Glomerular endothelial cell (primary cell): ENCODE measurements at regions not wholly inside any gene's neighbourhood (a gene's known extent, or its start where the extent isn't known, plus 50 kb on each side); places are given as distances from the start of the nearest gene placed in this dataset.

Source experiments
- DNase-seq: peaks from one replicate; pipeline ENCODE4 v3.0.0-alpha.2; 2011; ENCODE audit warnings: low read depth, low spot score; ENCODE audit errors: extremely low read depth

DNA sequence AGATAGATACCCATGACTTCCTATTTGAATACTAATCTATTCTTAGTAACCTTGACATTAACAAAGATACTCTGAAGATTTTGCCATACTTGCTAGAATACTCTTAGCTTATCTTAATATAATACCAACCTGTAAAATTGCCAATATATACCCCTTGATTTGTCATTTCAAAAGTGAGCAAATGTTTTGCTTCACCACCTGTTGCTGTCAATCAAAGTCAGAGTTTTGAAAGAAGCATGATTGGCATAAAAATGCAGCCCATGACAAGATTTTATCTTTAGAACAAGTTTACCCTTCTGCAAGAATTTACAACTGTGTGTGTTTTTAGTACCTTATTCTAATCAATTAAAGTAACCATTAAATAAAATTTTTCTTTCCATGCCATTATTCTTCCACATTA, 236.2 kb downstream of the TBX18 start:
- DNase-seq, result no peak

DNA sequence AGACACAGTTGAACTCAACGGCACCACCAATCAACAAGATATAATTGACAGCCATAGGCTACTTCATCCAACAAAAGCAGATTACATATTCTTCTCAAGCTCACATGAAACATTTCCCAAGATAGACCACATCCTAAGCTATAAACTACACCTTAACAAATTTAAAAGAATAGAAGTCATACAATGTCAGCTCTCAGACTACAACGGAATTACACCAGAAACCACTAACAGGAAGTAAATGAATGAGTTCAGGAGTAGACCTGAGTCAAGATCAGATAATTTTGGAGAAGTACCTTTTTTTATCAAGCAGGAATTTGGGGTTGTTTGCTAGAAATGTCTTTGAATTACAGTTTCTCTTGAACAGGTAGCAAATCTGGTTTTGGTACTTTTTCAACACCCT, 237.8 kb downstream of the TBX18 start:
- DNase-seq, result no peak

GRCh38 chr6:84525907-84526306, 238.5 kb downstream of the TBX18 start:
- DNase-seq, result no peak

DNA sequence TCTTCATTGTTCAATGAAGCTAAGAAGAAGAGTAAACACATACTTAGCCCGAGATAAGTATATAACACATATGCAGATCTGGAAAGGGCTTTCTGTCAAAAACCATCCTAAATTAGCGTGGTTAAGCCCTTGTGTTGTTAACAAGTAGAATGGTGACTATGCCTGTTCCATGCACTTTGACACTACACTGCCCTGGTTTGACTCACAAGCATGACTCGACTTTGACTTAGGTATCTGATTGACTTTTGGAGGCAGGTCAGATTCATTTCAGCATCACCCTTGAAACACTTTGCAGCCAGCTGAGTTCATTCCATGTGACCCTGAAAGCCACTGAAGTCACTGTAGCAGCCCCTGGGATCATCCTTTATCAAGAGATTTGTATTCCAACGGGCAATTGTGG, 239.8 kb downstream of the TBX18 start:
- DNase-seq, result no peak

- no peak for DNase-seq
Measured at GRCh38 chr6:84522135-84522549, 242.3 kb downstream of the TBX18 start.

DNA sequence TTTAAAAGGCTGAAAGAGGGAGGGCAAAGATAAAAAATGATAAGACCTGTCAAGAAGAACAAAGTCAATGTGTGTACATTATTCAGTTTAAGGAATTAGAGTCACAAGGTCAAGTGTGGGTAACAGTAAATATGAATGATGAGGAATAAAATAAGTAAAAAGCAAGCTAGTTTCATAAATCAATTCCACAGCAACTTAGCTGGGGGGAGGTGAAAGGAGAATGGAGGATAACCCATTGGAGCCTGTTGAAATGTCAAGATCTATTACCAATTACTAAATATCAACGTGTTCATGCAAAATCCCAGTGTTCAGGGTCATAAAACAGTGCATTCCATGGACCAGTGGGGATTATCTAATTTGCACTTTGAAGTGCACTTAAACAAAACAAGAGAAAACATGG, 242.9 kb downstream of the TBX18 start:
- DNase-seq, result no peak

DNA sequence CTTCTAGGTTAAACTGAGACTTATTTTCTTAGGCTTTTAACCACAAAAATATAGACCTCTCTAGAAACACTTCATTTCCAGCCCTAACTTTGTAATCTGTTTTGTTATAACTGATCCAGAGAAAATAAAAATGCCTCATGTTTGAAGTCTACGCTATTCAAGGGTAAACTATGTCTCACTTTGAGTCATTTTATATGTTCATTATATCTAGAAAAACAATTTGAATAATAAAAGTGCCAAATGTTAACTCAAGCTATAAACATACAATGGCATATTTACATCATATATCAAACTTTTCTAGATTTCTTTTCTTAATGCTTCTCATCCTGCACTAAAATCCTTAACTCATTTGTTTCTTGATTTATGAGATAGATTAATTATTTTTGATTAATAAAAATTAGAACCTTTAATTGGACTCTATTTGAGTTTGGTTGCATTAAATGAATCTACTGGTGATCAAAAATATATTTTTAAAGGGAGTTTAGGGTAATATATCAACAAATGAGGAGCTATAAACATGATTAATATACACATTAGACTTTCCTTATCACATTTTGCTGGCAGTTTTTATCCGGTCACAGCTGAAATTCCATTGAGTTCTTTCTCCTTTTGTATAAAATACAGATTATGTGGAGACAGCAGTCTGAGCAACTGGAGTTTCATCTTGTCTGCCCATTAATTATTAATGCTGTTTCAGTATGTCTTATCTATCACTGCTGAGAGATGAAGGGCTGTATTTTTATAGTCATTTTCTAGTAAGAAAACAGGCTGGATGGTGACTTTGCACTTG, 246.5 kb downstream of the TBX18 start:
- no peak for DNase-seq

- DNase-seq, result no peak
Measured at GRCh38 chr6:84516154-84516553, 248.2 kb downstream of the TBX18 start.

DNA sequence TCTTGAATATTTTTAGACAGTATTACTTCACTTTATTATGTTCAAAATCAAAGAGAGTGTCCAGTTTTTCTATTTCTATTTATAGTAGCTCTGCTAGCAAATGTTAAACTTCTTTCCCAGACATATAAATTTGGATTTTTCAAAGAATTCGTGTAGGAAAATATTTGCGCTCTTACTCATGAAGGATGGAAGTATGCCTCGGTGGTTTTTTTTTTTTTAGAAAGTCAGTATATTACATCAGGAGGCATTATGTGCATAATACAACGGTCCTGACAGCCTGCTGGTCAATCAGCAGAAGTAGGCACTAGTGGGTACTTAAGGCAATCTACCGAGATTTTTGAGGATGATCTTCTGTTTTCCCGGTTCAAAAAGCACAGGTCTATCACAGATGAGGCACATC, 249.3 kb downstream of the TBX18 start:
- DNase-seq, result no peak

GRCh38 chr6:84514089-84514971, 250.1 kb downstream of the TBX18 start:
- no peak for DNase-seq

DNA sequence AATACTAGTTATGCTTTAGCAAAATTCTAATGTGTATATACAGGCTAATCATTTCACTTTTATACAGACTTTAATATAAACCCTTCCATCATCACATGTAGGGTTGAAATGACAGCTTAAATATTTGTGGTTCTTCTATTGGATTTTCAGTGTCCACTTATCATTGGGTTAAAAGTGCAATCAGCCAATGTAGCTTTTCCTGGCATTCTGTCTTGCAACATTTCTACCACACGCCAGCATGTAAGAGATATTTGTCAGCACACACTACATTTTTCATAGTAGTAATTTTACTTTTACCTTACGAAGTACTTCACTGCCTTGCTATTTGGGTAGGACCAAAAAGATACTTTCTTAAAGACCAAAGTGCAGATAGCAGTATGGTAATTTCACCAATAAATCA, 252.0 kb downstream of the TBX18 start:
- no peak for DNase-seq

DNA sequence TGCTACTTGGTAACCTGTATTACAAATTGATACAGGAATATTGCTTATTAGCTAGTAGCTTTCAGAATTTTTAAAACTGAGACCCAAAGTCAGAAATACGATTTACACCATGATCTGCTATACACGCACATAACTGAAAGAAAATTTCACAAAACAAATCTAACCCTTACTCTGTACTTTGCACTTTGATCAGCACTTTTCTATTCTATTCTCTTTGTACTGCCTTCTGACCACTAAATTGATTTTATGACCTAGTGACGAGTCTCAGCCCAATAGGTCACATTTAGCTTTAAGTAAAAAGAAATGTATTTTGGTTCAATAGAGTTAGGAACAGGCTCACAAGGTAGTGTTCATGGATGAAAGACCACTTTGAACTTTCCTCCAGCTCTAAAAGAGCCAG, 252.5 kb downstream of the TBX18 start:
- no peak for DNase-seq

DNA sequence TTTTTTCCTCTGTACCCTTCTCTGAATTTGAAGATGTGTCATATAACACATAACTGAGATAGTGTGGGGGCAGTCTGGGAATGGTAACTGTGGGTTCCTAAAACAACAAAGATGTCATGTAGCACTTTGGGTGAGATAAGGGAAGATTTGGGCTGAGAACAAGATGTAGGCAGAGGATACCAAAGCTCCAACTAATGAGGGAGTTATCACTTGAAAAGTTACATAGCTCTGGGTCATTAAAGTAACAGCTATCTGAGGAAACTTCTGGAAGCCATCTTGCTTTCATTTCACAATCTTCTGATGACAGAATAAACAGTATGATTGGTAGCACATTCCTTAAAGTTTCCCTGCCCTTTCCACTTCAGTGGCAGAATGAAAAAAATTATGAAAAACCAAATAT, 255.4 kb downstream of the TBX18 start:
- no peak for DNase-seq

DNA sequence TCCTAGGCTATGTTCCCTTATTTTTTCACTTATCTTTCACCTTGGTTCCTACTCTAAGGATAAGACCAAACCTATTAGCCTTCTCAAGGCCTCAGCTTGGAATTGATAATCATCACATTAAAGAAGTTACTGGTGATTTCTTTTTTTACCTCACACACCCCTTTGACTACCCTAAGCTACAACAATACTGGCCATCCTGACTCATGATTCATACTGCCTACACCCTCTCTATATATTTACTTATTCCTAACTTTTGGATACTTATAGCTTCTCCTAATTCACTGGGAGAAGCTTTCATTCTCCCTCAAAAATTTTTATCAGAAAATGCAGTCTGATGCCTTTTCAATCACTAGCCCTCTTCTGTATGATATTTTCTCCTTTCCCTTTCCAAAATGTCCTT, 256.1 kb downstream of the TBX18 start:
- no peak for DNase-seq

GRCh38 chr6:84504025-84504424, 260.4 kb downstream of the TBX18 start:
- DNase-seq, result no peak

- no peak for DNase-seq
Measured at GRCh38 chr6:84501315-84501714, 263.1 kb downstream of the TBX18 start.

DNA sequence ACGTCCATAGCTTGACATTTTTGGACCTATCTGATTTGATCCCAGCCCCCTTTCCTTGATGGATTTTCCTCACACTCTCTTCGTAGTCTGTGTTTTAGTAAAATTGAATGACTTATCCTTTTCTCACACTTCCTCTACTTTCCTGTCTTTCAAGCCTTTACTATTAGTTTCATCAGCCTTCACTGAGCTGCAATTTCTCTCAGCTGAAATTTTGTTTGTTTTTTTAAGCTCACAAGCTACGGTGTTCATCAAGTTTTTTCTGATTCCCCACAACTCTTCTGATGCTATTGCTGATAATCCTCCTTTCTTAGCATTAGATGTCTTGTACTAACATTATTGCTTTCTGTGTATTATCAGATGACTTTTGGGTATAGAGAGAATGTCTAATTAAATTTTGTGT, 263.7 kb downstream of the TBX18 start:
- DNase-seq, result no peak

GRCh38 chr6:84498905-84499304, 265.5 kb downstream of the TBX18 start:
- DNase-seq, result no peak

DNA sequence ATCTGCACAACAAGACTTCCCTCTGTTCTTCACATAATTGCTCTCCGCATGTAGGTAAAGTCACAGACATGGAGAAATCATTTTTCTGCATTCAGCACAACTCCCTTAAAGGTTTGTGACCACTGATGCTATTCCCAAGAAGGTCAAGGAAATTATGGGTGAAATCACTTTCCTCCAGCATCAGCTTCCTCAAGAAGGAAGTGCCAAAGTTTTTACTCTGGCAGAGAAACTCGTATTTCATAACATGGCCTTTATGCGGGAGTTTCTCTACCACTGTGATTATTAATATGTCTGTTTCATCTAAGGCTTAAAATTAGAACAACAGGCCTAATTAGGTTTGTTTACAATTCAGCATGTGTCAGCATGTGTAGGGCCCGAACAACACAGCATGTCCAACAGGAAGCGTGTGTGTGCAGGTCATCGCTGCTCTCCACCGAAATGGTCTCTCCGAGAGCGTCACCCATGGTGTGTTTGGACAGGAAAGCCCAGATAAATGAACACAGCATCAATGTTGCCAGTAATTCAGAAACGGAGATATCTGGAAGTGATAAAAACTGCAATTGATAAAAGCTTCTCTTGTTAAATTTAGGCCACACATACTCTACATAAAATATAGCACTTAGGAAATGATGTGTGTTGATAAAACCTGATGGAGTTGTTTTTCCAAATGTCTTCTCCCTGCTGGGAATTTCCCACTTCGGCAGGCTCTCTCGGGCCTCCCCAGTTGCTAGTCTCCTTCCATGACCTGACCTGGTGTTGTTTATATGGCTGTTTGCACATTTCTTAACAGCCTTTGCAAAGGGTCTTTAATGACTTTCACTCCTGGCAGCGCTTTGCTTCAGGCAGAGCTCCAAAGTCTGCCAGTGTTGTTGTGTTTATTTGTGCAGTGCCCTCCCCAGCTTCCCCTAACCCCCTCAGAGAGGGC, 265.1 kb upstream of the CEP162 start:
- peak; percentile 63 for DNase-seq

DNA sequence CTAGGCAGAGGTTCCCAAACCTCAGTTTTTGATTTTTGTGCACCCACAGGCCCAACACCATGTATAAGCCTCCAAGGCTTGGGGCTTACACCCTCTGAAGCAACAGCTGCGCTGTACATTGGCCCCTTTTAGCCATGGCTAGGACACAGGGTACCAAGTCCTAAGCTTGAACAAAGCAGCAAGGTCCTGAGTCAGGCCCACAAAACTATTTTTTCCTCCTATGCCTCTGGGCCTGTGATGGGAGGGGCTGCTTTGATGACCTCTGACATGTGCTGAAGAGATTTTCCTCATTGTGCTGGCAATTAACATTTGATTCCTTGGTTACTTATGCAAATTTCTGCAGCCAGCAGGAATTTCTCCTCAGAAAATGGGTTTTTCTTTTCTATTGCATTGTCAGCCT, 262.2 kb upstream of the CEP162 start:
- no peak for DNase-seq

DNA sequence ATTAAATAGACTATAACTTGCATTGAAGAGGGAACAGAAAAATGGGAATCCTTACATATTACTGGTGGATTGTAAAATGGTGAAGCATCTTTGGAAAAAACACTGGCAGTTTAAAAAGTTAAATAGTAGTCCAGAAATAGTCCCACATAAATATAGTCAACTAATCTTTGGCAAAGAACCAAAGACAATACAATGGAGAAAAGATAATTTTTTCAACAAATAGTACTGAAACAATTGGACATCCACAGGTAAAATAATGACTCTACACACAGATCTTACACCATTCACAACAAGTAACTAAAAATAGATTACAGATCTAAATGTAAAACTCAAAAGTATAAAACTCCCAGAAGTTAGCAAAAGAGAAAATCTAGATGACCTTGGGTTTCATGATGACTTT, 259.1 kb upstream of the CEP162 start:
- no peak for DNase-seq
